ENCODE measurements at regions not wholly inside any gene's neighbourhood (a gene's known extent, or its start where the extent isn't known, plus 50 kb on each side); places are given as distances from the start of the nearest gene placed in this dataset.
A peak's percentile ranks its signal among the peaks of the same experiment; 100 is the strongest.

- Mint-ChIP-seq H3K9me3 (ENCODE audit: unreplicated experiment) (peaks cover 5% of the 10 kb centered on the region), H3K36me3 (ENCODE audit: unreplicated experiment) (no peaks in the 10 kb centered on the region), H3K4me1 (ENCODE audit: low read depth, unreplicated experiment) (peaks cover 65% of the 10 kb centered on the region), H3K27me3 (ENCODE audit: unreplicated experiment) (peaks cover 8% of the 10 kb centered on the region), H3K4me3 (ENCODE audit: unreplicated experiment) (peak overlapping the region; percentile 33), H3K27ac (ENCODE audit: unreplicated experiment) (peak overlapping the region; percentile 98)
- DNase-seq, result no peak
- no peak for TF ChIP-seq CTCF (IDR thresholded peaks at IDR 0.05; ENCODE audit: partially characterized antibody, unreplicated experiment)
These were observed 596.2 kb downstream of the BUD13 start for GRCh38 chr11:116176484-116177005.

GRCh38 chr11:116175707-116176106 lies 597.1 kb downstream of the BUD13 start:
- H3K4me1 Mint-ChIP-seq (ENCODE audit: low read depth, unreplicated experiment), result peaks cover 57% of the 10 kb centered on the region
- no peaks in the 10 kb centered on the region for H3K36me3 Mint-ChIP-seq (ENCODE audit: unreplicated experiment)
- peak overlapping the region; percentile 61 for H3K4me3 Mint-ChIP-seq (ENCODE audit: unreplicated experiment)
- peaks cover 2% of the 10 kb centered on the region for H3K9me3 Mint-ChIP-seq (ENCODE audit: unreplicated experiment)
- H3K27ac Mint-ChIP-seq (ENCODE audit: unreplicated experiment), result peak overlapping the region; percentile 98
- no peak for TF ChIP-seq CTCF (IDR thresholded peaks at IDR 0.05; ENCODE audit: partially characterized antibody, unreplicated experiment)
- H3K27me3 Mint-ChIP-seq (ENCODE audit: unreplicated experiment), result peaks cover 6% of the 10 kb centered on the region
- no peak for DNase-seq

GRCh38 chr11:116173941-116174911 lies 598.6 kb downstream of the BUD13 start:
- Mint-ChIP-seq H3K27ac (ENCODE audit: unreplicated experiment) (peak overlapping the region; percentile 98), H3K4me3 (ENCODE audit: unreplicated experiment) (no peak overlapping the region), H3K4me1 (ENCODE audit: low read depth, unreplicated experiment) (peaks cover 51% of the 10 kb centered on the region), H3K9me3 (ENCODE audit: unreplicated experiment) (peaks cover 4% of the 10 kb centered on the region), H3K27me3 (ENCODE audit: unreplicated experiment) (peaks cover 6% of the 10 kb centered on the region), H3K36me3 (ENCODE audit: unreplicated experiment) (no peaks in the 10 kb centered on the region)
- no peak for DNase-seq
- TF ChIP-seq CTCF (IDR thresholded peaks at IDR 0.05; ENCODE audit: partially characterized antibody, unreplicated experiment), result no peak

GRCh38 chr11:116173506-116173905 lies 599.3 kb downstream of the BUD13 start:
- no peak for DNase-seq
- Mint-ChIP-seq H3K27me3 (ENCODE audit: unreplicated experiment) (peaks cover 7% of the 10 kb centered on the region), H3K4me3 (ENCODE audit: unreplicated experiment) (no peak overlapping the region), H3K36me3 (ENCODE audit: unreplicated experiment) (no peaks in the 10 kb centered on the region), H3K9me3 (ENCODE audit: unreplicated experiment) (peaks cover 4% of the 10 kb centered on the region), H3K4me1 (ENCODE audit: low read depth, unreplicated experiment) (peaks cover 51% of the 10 kb centered on the region), H3K27ac (ENCODE audit: unreplicated experiment) (peak overlapping the region; percentile 39)
- TF ChIP-seq CTCF (IDR thresholded peaks at IDR 0.05; ENCODE audit: partially characterized antibody, unreplicated experiment), result no peak

GRCh38 chr11:116172851-116173250 lies 599.9 kb downstream of the BUD13 start:
- H3K4me3 Mint-ChIP-seq (ENCODE audit: unreplicated experiment), result no peak overlapping the region
- no peak overlapping the region for H3K27ac Mint-ChIP-seq (ENCODE audit: unreplicated experiment)
- no peaks in the 10 kb centered on the region for H3K36me3 Mint-ChIP-seq (ENCODE audit: unreplicated experiment)
- H3K9me3 Mint-ChIP-seq (ENCODE audit: unreplicated experiment), result peaks cover 4% of the 10 kb centered on the region
- peaks cover 46% of the 10 kb centered on the region for H3K4me1 Mint-ChIP-seq (ENCODE audit: low read depth, unreplicated experiment)
- no peak for TF ChIP-seq CTCF (IDR thresholded peaks at IDR 0.05; ENCODE audit: partially characterized antibody, unreplicated experiment)
- H3K27me3 Mint-ChIP-seq (ENCODE audit: unreplicated experiment), result peaks cover 11% of the 10 kb centered on the region
- DNase-seq, result no peak
